H1 (cell line): ENCODE measurements at regions not wholly inside any gene's neighbourhood (a gene's known extent, or its start where the extent isn't known, plus 50 kb on each side); places are given as distances from the start of the nearest gene placed in this dataset.

Source experiments
- CTCF ChIP-seq, 3 experiments: IDR thresholded peaks; 1 replicate in 2 of 3; 2 replicates in 1 of 3; pipeline versions ENCODE4 v1.5.1 to v1.6.1; 2011; ENCODE audit warnings: low read length in 3 of 3, mild to moderate bottlenecking in 3 of 3, inconsistent platforms in 2 of 3, low read depth in 1 of 3, moderate library complexity in 1 of 3; ENCODE audit not compliant: insufficient read depth in 1 of 3; ENCODE audit errors: control extremely low read depth in 1 of 3
- POLR2AphosphoS5 ChIP-seq: IDR thresholded peaks from 2 replicates; pipeline ENCODE4 v1.6.1; 2011; ENCODE audit warnings: low read depth, low read length
- TAF1 ChIP-seq: IDR thresholded peaks from 2 replicates; pipeline ENCODE4 v1.6.1; 2011; ENCODE audit warnings: mild to moderate bottlenecking, low read depth, low read length
- YY1 ChIP-seq: IDR thresholded peaks from 2 replicates; pipeline ENCODE4 v1.6.1; 2011; ENCODE audit warnings: low read depth, mild to moderate bottlenecking, low read length

GRCh38 chr19:28905996-28906395 lies 307.0 kb downstream of the UQCRFS1 start:
- TF ChIP-seq CTCF (IDR thresholded peaks at IDR 0.05; ENCODE audit: control extremely low read depth in 1 of 3, insufficient read depth in 1 of 3, low read depth in 1 of 3, low read length in 3 of 3), result no peak
- no peak for TF ChIP-seq TAF1
- TF ChIP-seq YY1, result no peak
- TF ChIP-seq POLR2AphosphoS5, result no peak
